ENCODE measurements at regions not wholly inside any gene's neighbourhood (a gene's known extent, or its start where the extent isn't known, plus 50 kb on each side); places are given as distances from the start of the nearest gene placed in this dataset.

- Histone ChIP-seq H3K9me3 (ENCODE audit: control insufficient read depth, insufficient read depth, low read length) (no peaks in the 10 kb centered on the region), H3K4me3 (ENCODE audit: low read depth, low read length) (no peak overlapping the region), H3K4me1 (ENCODE audit: control insufficient read depth, insufficient read depth, low read length) (no peaks in the 10 kb centered on the region), H3K27me3 (ENCODE audit: control insufficient read depth, insufficient read depth, low read length) (no peaks in the 10 kb centered on the region), H3K27ac (ENCODE audit: low read depth, low read length) (no peak overlapping the region), H3K36me3 (ENCODE audit: control insufficient read depth, insufficient read depth, low read length) (no peaks in the 10 kb centered on the region)
- no peak for DNase-seq (ENCODE audit: low read depth in 4 of 6, low spot score in 6 of 6)
Measured at GRCh38 chr14:82342596-82342995, 808.9 kb upstream of the SEL1L start.

- Histone ChIP-seq H3K27ac (ENCODE audit: low read depth, low read length) (no peak overlapping the region), H3K27me3 (ENCODE audit: control insufficient read depth, insufficient read depth, low read length) (no peaks in the 10 kb centered on the region), H3K9me3 (ENCODE audit: control insufficient read depth, insufficient read depth, low read length) (no peaks in the 10 kb centered on the region), H3K36me3 (ENCODE audit: control insufficient read depth, insufficient read depth, low read length) (no peaks in the 10 kb centered on the region), H3K4me1 (ENCODE audit: control insufficient read depth, insufficient read depth, low read length) (no peaks in the 10 kb centered on the region), H3K4me3 (ENCODE audit: low read depth, low read length) (no peak overlapping the region)
- peak in 1 of 6 donors; percentile 86 for DNase-seq (ENCODE audit: low read depth in 4 of 6, low spot score in 6 of 6)
Measured at GRCh38 chr14:82345184-82345583, 811.5 kb upstream of the SEL1L start.

GRCh38 chr14:82354126-82354525, 820.5 kb upstream of the SEL1L start:
- Histone ChIP-seq H3K27ac (ENCODE audit: low read depth, low read length) (no peak overlapping the region), H3K27me3 (ENCODE audit: control insufficient read depth, insufficient read depth, low read length) (no peaks in the 10 kb centered on the region), H3K36me3 (ENCODE audit: control insufficient read depth, insufficient read depth, low read length) (no peaks in the 10 kb centered on the region), H3K4me1 (ENCODE audit: control insufficient read depth, insufficient read depth, low read length) (no peaks in the 10 kb centered on the region), H3K4me3 (ENCODE audit: low read depth, low read length) (no peak overlapping the region), H3K9me3 (ENCODE audit: control insufficient read depth, insufficient read depth, low read length) (no peaks in the 10 kb centered on the region)
- no peak for DNase-seq (ENCODE audit: low read depth in 4 of 6, low spot score in 6 of 6)

- no peak overlapping the region for H3K4me3 ChIP-seq (ENCODE audit: low read depth, low read length)
- H3K9me3 ChIP-seq (ENCODE audit: control insufficient read depth, insufficient read depth, low read length): no peaks in the 10 kb centered on the region
- peak in 1 of 6 donors; percentile 35 for DNase-seq (ENCODE audit: low read depth in 4 of 6, low spot score in 6 of 6)
- H3K27me3 ChIP-seq (ENCODE audit: control insufficient read depth, insufficient read depth, low read length): no peaks in the 10 kb centered on the region
- no peak overlapping the region for H3K27ac ChIP-seq (ENCODE audit: low read depth, low read length)
- 92% methylated on average over 2 of the region's 3 CpGs for WGBS (ENCODE audit: insufficient coverage)
- no peaks in the 10 kb centered on the region for H3K4me1 ChIP-seq (ENCODE audit: control insufficient read depth, insufficient read depth, low read length)
- no peaks in the 10 kb centered on the region for H3K36me3 ChIP-seq (ENCODE audit: control insufficient read depth, insufficient read depth, low read length)
Measured at GRCh38 chr14:82359201-82359600, 825.5 kb upstream of the SEL1L start.

GRCh38 chr14:82362452-82362851, 828.8 kb upstream of the SEL1L start:
- DNase-seq (ENCODE audit: low read depth in 4 of 6, low spot score in 6 of 6): no peak
- Histone ChIP-seq H3K4me1 (ENCODE audit: control insufficient read depth, insufficient read depth, low read length) (no peaks in the 10 kb centered on the region), H3K27me3 (ENCODE audit: control insufficient read depth, insufficient read depth, low read length) (no peaks in the 10 kb centered on the region), H3K9me3 (ENCODE audit: control insufficient read depth, insufficient read depth, low read length) (peaks cover 2% of the 10 kb centered on the region), H3K27ac (ENCODE audit: low read depth, low read length) (no peak overlapping the region), H3K36me3 (ENCODE audit: control insufficient read depth, insufficient read depth, low read length) (no peaks in the 10 kb centered on the region), H3K4me3 (ENCODE audit: low read depth, low read length) (no peak overlapping the region)

GRCh38 chr14:82365471-82365870, 831.8 kb upstream of the SEL1L start:
- no peak overlapping the region for H3K4me3 ChIP-seq (ENCODE audit: low read depth, low read length)
- no peaks in the 10 kb centered on the region for H3K4me1 ChIP-seq (ENCODE audit: control insufficient read depth, insufficient read depth, low read length)
- no peak for DNase-seq (ENCODE audit: low read depth in 4 of 6, low spot score in 6 of 6)
- H3K27me3 ChIP-seq (ENCODE audit: control insufficient read depth, insufficient read depth, low read length): no peaks in the 10 kb centered on the region
- WGBS (ENCODE audit: insufficient coverage): 100% methylated on average over 3 of the region's 4 CpGs
- H3K36me3 ChIP-seq (ENCODE audit: control insufficient read depth, insufficient read depth, low read length): no peaks in the 10 kb centered on the region
- H3K27ac ChIP-seq (ENCODE audit: low read depth, low read length): no peak overlapping the region
- H3K9me3 ChIP-seq (ENCODE audit: control insufficient read depth, insufficient read depth, low read length): peaks cover 5% of the 10 kb centered on the region

- H3K4me1 ChIP-seq (ENCODE audit: control insufficient read depth, insufficient read depth, low read length): no peaks in the 10 kb centered on the region
- WGBS (ENCODE audit: insufficient coverage): 100% methylated on average over 1 of the region's 2 CpGs
- no peaks in the 10 kb centered on the region for H3K27me3 ChIP-seq (ENCODE audit: control insufficient read depth, insufficient read depth, low read length)
- no peak overlapping the region for H3K27ac ChIP-seq (ENCODE audit: low read depth, low read length)
- no peaks in the 10 kb centered on the region for H3K36me3 ChIP-seq (ENCODE audit: control insufficient read depth, insufficient read depth, low read length)
- peaks cover 5% of the 10 kb centered on the region for H3K9me3 ChIP-seq (ENCODE audit: control insufficient read depth, insufficient read depth, low read length)
- H3K4me3 ChIP-seq (ENCODE audit: low read depth, low read length): no peak overlapping the region
- no peak for DNase-seq (ENCODE audit: low read depth in 4 of 6, low spot score in 6 of 6)
Measured at GRCh38 chr14:82366803-82367202, 833.1 kb upstream of the SEL1L start.

GRCh38 chr14:82379291-82379690, 845.6 kb upstream of the SEL1L start:
- DNase-seq (ENCODE audit: low read depth in 4 of 6, low spot score in 6 of 6): no peak
- no peaks in the 10 kb centered on the region for H3K4me1 ChIP-seq (ENCODE audit: control insufficient read depth, insufficient read depth, low read length)
- no peaks in the 10 kb centered on the region for H3K36me3 ChIP-seq (ENCODE audit: control insufficient read depth, insufficient read depth, low read length)
- H3K27ac ChIP-seq (ENCODE audit: low read depth, low read length): no peak overlapping the region
- peaks cover 3% of the 10 kb centered on the region for H3K9me3 ChIP-seq (ENCODE audit: control insufficient read depth, insufficient read depth, low read length)
- no CpG with 5 or more reads among the region's 2 CpGs for WGBS (ENCODE audit: insufficient coverage)
- no peaks in the 10 kb centered on the region for H3K27me3 ChIP-seq (ENCODE audit: control insufficient read depth, insufficient read depth, low read length)
- no peak overlapping the region for H3K4me3 ChIP-seq (ENCODE audit: low read depth, low read length)

- Histone ChIP-seq H3K4me1 (ENCODE audit: control insufficient read depth, insufficient read depth, low read length) (no peaks in the 10 kb centered on the region), H3K27me3 (ENCODE audit: control insufficient read depth, insufficient read depth, low read length) (no peaks in the 10 kb centered on the region), H3K9me3 (ENCODE audit: control insufficient read depth, insufficient read depth, low read length) (peaks cover 2% of the 10 kb centered on the region), H3K4me3 (ENCODE audit: low read depth, low read length) (no peak overlapping the region), H3K27ac (ENCODE audit: low read depth, low read length) (no peak overlapping the region), H3K36me3 (ENCODE audit: control insufficient read depth, insufficient read depth, low read length) (no peaks in the 10 kb centered on the region)
- DNase-seq (ENCODE audit: low read depth in 4 of 6, low spot score in 6 of 6): peak in 1 of 6 donors; percentile 13
Measured at GRCh38 chr14:82385048-82385447, 851.4 kb upstream of the SEL1L start.

GRCh38 chr14:82387699-82388098, 854.0 kb upstream of the SEL1L start:
- peak in 5 of 6 donors; percentile 47 to 79 (median 68) for DNase-seq (ENCODE audit: low read depth in 4 of 6, low spot score in 6 of 6)
- Histone ChIP-seq H3K4me3 (ENCODE audit: low read depth, low read length) (no peak overlapping the region), H3K36me3 (ENCODE audit: control insufficient read depth, insufficient read depth, low read length) (no peaks in the 10 kb centered on the region), H3K9me3 (ENCODE audit: control insufficient read depth, insufficient read depth, low read length) (peaks cover 2% of the 10 kb centered on the region), H3K27me3 (ENCODE audit: control insufficient read depth, insufficient read depth, low read length) (no peaks in the 10 kb centered on the region), H3K4me1 (ENCODE audit: control insufficient read depth, insufficient read depth, low read length) (no peaks in the 10 kb centered on the region), H3K27ac (ENCODE audit: low read depth, low read length) (peak overlapping the region; percentile 29)
- WGBS (ENCODE audit: insufficient coverage): 52% methylated on average over 2 of the region's 2 CpGs

- no peak for DNase-seq (ENCODE audit: low read depth in 4 of 6, low spot score in 6 of 6)
- Histone ChIP-seq H3K27ac (ENCODE audit: low read depth, low read length) (peak overlapping the region; percentile 25), H3K9me3 (ENCODE audit: control insufficient read depth, insufficient read depth, low read length) (peaks cover 2% of the 10 kb centered on the region), H3K4me3 (ENCODE audit: low read depth, low read length) (no peak overlapping the region), H3K4me1 (ENCODE audit: control insufficient read depth, insufficient read depth, low read length) (no peaks in the 10 kb centered on the region), H3K27me3 (ENCODE audit: control insufficient read depth, insufficient read depth, low read length) (no peaks in the 10 kb centered on the region), H3K36me3 (ENCODE audit: control insufficient read depth, insufficient read depth, low read length) (no peaks in the 10 kb centered on the region)
- WGBS (ENCODE audit: insufficient coverage): 79% methylated on average over 4 of the region's 4 CpGs
Measured at GRCh38 chr14:82388488-82388887, 854.8 kb upstream of the SEL1L start.
